Activated effector memory CD4-positive, alpha-beta T cell treated with Interleukin-2 at 50 U/mL for 16 hours (primary cell): ENCODE measurements at regions not wholly inside any gene's neighbourhood (a gene's known extent, or its start where the extent isn't known, plus 50 kb on each side); places are given as distances from the start of the nearest gene placed in this dataset.

ENCODE experiments used
- DNase-seq: peaks from one replicate; pipeline ENCODE4 v3.0.0-alpha.2; 2020

GRCh38 chr5:167893271-167893670, 398.2 kb upstream of the WWC1 start:
- no peak for DNase-seq

DNA sequence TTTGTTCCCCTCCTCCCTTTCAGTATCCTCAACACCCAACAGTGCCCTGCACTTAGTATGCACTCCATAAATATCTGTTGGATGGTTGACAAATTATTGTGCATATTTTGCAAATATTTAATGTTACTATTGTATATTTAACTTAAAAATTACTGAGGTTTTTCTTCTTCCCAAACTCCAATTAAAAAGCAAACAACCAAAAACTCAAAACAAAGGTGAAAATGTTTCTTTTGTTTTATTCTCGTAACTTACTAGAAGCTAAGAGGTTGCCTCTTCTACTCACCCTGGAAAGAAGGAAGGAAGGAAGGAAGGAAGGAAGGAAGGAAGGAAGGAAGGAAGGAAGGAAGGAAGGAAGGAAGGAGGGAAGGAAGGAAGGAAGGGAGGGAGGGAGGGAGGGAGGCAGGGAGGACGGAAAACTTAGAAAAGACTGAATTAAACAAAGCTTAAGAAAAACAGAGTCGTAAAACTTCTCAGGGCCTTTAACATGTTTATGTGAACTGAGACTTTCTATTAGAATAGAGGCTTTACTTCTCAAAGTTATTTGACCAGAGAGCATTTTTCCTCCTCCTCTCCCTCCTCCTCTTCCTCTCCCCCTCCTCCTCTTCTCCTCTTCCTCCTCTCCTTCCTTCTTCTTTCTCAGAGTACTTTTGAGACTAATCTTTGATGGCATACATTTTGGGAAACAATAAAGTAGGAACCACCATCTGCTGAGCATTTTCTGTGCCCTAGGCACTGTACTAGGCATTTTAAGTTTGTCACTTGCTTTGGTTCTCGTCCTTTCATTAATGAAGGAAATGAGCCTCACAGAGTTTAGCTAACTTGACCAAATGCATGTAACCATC, 396.6 kb upstream of the WWC1 start:
- DNase-seq, result no peak

GRCh38 chr5:167895899-167896659, 395.4 kb upstream of the WWC1 start:
- DNase-seq, result no peak

DNA sequence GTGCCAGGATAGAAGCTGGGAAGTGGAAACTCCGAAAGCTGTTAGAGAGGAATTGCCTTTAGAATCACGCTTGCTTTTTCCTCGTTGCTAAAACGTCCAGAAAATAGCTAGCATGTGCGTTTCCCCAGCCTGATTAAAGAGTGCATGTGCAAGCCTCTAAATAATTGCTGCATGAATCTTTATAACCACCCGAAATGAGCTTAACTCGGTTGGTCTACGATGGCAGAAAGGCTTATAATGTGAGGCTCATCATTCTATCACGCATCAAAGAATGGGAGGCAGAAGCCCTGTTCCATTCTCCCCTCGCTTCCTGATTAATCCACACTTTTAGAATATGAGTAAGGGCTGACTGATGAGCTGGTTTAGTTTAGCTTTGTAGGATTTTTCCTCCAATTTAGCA, 394.6 kb upstream of the WWC1 start:
- DNase-seq, result no peak

- DNase-seq, result no peak
These were observed 394.1 kb upstream of the WWC1 start for GRCh38 chr5:167897371-167897770.

DNA sequence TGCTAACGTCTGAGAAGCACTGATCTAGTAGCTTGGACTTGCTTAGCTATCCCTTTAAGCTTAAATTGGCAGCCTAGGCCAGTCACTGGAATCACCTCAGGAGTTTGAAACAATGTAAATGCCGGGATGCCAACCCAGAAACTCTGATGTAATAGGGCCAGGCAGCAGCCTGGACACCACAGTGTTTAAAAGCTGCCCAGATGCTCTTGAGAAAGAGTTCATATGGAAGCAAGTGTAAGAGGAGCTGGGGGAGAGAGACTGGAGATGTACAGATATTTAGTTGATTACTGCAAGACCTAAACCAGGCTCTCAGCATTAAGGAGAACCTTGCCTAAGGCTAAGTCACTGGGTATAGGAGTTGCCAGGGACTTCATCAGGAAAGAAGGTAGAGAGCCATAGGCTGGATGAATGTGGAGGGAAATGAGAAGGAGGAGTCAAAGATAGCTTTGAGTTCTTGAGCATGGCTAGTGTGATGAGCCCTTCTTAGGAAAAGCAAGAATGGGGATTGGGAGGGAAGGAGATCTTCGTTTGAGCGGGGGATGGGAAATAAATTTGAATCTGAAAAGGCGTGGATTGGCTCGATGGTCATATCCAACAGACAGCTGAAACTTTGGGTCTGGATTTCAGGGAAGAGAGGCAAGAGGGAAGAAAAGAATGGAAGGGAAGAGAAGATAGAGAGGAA, 392.9 kb upstream of the WWC1 start:
- DNase-seq, result no peak

DNA sequence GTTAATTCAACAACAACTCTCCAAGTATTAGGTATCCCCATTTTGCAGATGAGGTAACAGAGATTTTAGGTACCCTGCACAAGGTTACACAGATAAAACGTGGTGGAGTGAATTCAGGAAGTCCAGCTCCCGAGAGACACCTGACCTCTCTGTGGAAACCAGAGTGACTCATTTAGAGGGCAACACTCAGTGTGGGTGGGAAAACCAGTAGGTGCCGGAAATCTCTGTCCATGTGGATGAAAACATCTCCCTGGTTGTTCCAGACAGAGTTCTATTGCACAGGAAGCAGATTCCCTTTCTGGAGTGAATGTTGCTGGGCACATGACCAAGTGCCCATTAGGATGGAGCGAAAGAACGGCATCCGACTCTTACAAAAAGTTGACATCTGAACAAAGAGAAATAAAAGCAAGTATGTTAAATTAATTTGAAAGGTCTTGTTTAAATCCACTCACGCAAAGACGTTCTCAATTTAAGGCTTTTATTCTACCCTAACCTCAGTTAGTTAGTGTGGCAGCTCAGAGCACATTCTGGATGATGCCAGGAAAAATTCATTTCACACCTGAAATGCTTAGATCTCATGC, 391.9 kb upstream of the WWC1 start:
- DNase-seq, result no peak

GRCh38 chr5:167900340-167900935, 391.0 kb upstream of the WWC1 start:
- no peak for DNase-seq

DNA sequence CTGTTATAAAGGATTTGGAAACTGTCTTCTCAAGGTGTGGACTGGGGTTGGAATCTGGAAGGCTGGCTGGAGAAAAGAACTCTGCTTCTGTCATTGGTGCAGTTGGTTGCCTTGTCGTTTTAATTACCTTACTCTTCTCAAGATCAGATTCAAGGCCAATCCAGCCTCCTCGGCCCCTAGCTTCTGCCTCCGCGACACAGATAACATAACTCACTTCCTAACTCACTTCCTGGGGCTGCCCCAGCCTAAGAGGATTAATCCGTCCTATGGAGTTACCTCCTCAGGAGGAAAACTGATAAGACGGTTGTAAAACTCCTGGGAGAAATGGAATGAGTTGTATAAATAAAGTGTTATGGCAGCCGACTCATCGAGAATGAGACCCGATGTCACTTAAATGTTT, 389.1 kb upstream of the WWC1 start:
- no peak for DNase-seq

DNA sequence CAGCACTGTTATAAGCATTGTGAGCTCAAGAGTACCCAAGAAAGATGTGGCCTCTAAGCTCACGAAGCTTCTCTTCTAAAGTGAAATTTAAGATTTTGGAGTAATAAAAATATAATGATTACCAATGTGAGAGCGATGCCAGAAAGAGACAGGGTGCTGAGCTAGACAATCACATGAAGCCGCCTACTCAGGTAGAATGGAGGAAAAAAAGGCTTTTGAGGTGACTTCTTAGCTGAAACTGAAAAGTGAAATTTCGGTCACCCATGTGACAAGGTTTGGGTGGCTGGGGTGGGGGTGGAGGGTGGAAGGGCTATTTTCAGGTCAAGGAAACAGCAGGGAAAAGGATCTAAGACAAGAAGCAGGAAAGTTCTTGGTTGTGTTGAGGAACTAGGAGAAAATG, 388.2 kb upstream of the WWC1 start:
- DNase-seq, result no peak

DNA sequence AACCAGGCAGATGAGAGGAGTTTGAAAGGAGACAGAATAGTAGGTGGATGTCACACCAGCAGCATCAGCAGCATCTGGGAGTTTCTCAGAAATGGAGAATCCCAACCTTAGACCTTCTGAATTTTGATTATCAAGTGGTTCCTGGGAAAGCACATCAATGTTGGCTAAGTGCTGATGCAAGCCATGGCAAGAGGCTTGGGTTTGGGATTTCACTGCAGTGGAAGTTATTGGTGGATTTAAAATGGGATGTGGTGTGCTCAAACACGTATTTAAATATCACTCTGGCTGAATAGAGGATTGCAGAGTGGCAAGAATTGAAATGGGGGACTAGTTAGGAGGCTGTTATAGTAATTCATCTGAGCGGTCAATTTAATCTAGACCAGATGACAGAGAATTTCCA, 387.8 kb upstream of the WWC1 start:
- DNase-seq, result no peak

DNA sequence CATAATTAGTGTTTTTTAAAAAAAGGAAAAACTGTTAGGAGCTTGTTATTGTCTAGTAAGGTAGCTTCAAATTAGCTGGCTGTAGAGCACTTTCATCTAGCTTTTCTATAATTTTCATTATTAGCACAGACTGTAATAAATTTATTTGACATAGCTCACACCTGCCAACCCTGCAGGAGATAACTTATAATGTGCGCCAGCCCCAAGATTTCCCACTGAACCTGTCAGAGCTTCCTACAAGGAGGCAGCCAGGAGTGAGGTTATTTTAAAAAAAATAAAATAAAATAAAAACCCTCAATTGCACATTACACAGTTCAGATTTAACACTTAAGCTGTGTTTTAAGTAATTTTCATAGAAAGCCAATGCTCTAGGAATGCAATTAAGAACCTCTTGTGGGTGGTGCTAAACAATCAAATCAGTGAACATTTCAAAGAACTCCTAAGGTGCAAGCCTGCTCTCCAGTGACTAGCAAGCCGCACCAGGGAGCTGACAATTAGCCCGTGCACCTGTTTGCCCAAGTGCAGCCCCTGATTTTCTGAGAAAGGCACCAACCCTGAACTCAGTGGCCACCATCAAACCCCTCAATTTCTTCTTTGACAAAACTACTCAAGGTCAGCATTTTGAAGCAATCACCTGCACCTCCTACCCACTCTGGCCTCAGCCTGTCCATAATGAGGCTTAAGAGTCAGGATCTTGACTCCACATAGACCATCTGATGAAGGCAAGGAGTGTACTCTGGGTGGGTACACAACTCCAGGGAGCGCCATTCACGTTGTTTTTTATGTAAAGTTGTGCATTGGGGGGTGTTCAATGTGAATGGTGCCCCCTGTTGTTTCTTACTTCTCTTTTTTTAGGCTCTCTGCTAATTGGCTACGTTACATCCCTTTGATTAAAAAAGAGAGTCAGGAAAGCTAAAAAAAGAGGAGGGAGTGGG, 385.3 kb upstream of the WWC1 start:
- no peak for DNase-seq

GRCh38 chr5:167908606-167909005, 382.8 kb upstream of the WWC1 start:
- no peak for DNase-seq

DNA sequence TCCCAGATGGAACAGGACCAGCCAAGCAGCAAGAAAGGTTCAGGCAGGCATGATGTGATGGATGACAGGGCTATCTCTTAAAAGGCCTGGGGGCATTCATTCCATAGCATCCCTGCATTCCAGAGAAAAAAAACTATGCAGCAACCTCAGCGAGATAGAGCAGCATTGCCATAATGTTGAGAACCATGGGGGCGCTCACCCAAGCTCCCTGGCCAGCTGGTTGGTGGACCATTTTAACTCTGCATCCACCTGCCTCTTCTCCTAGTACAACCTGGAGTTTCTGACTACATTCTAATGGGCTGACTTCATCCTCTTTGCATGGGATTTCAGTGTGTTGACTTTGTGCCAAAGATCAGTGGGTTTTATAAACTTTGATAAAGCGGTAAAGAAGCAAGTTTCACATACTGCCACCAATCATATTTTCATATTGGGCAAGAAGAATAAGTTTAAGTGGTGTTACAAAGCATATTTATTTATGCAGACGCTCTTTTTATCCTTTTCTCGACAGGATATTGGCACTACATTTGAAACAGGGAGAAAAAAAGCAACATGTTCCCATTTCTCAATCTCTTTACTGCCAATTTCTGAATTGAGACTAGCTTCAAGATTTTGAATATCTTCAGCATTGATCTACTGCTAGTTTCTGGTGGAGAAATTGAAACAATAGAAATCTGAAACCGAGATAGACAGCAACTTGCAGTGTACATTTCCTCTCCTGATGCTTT, 378.3 kb upstream of the WWC1 start:
- no peak for DNase-seq

GRCh38 chr5:167915237-167915636, 376.2 kb upstream of the WWC1 start:
- DNase-seq, result no peak

DNA sequence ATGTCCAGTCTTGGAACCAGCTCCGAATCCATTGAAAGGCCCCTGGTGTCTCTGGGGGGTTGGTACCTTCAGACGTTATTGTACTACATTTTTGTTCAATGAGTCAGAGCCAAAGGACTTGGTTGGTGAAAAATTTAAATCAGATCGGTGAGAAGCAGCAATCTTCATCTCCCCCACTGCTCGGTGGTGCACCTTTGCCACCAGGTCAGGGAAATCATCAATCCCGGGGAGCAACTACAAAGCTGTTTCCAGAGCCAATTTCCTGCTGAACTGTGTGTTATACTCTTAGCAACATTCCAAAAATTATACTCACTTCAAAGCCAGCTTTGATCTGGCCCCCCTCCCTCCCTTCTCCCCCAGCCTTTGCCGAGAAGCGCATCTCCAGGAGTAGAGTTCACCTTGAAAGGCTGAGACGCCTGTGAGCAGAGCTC, 375.2 kb upstream of the WWC1 start:
- no peak for DNase-seq

DNA sequence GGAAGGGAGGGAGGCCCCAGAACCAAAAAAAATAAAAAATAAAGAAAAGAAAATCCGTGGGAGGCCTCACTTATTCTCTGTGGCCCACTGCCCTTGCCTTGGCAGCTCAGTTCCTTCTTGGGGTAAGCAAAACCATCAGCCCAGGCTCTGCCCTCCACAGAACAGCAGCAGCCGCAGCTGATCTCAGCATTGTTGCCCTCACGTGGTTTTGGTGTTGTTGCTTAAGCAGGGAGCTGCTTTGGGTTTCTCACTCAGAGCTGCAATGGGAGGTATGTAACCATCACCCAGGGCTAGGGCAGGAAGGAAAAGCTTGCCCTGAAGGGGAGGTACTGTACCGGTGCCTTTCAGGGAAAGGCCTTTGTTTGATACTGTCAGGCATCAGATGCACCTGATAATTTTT, 374.7 kb upstream of the WWC1 start:
- no peak for DNase-seq

DNA sequence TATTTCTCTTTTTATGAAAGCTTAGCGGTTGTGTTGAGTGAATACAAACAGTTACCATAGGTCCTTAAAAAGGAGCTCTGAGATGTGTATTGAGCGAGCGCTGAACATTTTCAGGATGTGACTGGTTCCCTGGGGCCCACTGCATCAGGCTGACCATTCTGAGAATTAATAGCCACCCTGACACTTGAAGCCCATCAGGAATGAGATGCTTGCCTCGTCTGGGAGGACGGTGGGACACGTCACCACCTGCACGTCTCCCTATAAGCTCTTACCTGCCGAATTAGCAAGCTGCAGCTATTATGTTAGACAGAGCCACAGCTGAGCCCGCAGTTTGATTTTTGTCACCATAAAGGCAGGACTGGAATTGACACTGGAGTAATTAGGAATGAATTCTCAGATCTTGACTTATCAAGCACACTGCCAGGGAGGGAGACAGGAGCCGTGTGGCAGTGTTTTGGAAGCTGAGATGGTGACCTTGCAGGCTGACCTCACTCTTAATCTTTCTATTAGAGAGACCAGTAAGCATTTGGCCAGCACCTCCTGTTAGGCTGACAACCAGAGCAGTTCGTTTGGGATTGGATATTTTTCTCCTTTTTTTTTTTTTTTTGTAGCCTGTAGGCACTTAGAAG, 373.1 kb upstream of the WWC1 start:
- DNase-seq, result no peak

- no peak for DNase-seq
These were observed 372.5 kb upstream of the WWC1 start for GRCh38 chr5:167918813-167919483.

DNA sequence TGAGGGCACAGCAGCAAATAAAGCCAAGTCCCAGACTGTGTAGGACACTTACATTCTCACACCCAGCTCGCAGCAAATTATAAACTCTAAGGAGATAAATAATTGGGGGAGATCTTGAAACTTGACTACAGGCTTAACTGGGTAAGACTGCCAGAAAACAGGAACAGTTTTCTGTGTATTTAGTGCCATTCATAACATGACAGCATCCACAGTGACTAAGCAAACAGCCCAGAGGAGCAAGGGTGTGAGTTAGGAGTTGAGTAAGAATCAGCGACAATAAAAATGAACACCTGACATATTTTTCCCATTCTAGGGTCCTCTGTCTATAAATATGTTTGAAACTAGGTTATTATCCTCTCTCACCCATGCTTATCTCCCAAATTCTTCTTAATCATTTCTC, 370.9 kb upstream of the WWC1 start:
- no peak for DNase-seq
